DOHH2 (cell line): ENCODE measurements at regions not wholly inside any gene's neighbourhood (a gene's known extent, or its start where the extent isn't known, plus 50 kb on each side); places are given as distances from the start of the nearest gene placed in this dataset.

ENCODE experiments used
- H3F3A ChIP-seq: fragments of 200-600 bp; sonication (generic), shearing (Covaris generic); 2 replicates; pipeline ENCODE4 v1.6.0; 2016; ENCODE audit warnings: antibody characterized with exemption, mild to moderate bottlenecking; ENCODE audit not compliant: control insufficient read depth, insufficient read depth
- H3K27ac ChIP-seq: fragments of 200-600 bp; sonication (generic); 2 replicates; pipeline ENCODE4 v1.5.1; 2014; ENCODE audit warnings: low read depth, mild to moderate bottlenecking, low read length, moderate library complexity
- H3K27me3 ChIP-seq: fragments of 200-600 bp; sonication (generic); 2 replicates; pipeline ENCODE4 v1.6.1; 2014; ENCODE audit warnings: mild to moderate bottlenecking, low read length, mixed read lengths; ENCODE audit not compliant: control insufficient read depth
- H3K36me3 ChIP-seq: fragments of 200-600 bp; sonication (generic); 2 replicates; pipeline ENCODE4 v1.6.1; 2014; ENCODE audit warnings: mild to moderate bottlenecking, low read length, moderate library complexity, mixed read lengths; ENCODE audit not compliant: control insufficient read depth
- H3K4me1 ChIP-seq: fragments of 200-600 bp; sonication (generic); 2 replicates; pipeline ENCODE4 v1.6.1; 2014; ENCODE audit warnings: mild to moderate bottlenecking, low read length, mixed read lengths; ENCODE audit not compliant: control insufficient read depth
- H3K4me2 ChIP-seq: fragments of 200-600 bp; sonication (generic); 2 replicates; pipeline ENCODE4 v1.6.0; 2014; ENCODE audit warnings: mild to moderate bottlenecking, low read length, moderate library complexity
- H3K4me3 ChIP-seq: fragments of 200-600 bp; sonication (generic); 2 replicates; pipeline ENCODE4 v1.5.1; 2014; ENCODE audit warnings: mild to moderate bottlenecking, low read length, mixed read lengths
- H3K79me2 ChIP-seq: fragments of 200-600 bp; sonication (generic); 2 replicates; pipeline ENCODE4 v1.6.1; 2014; ENCODE audit warnings: mild to moderate bottlenecking, low read length, mixed read lengths; ENCODE audit not compliant: control insufficient read depth
- H3K9me2 ChIP-seq: fragments of 200-600 bp; sonication (generic); replicated peaks from 2 replicates; pipeline ENCODE4 v1.6.1; 2014; ENCODE audit warnings: mild to moderate bottlenecking, low read length, mixed read lengths; ENCODE audit not compliant: control insufficient read depth
- H3K9me3 ChIP-seq: fragments of 200-600 bp; sonication (generic); 2 replicates; pipeline ENCODE4 v1.6.1; 2014; ENCODE audit warnings: antibody characterized with exemption, low read length, mixed read lengths; ENCODE audit not compliant: control insufficient read depth, insufficient read depth
- H4K20me1 ChIP-seq: fragments of 200-600 bp; sonication (generic); 2 replicates; pipeline ENCODE4 v1.6.0; 2014; ENCODE audit warnings: low read depth, mild to moderate bottlenecking, antibody characterized with exemption, low read length, moderate library complexity; ENCODE audit not compliant: control insufficient read depth, insufficient read depth
- EZH2phosphoT487 ChIP-seq: fragments of 200-600 bp; sonication (generic); IDR thresholded peaks from 2 replicates; pipeline ENCODE4 v1.6.1; 2017; ENCODE audit warnings: borderline replicate concordance, mild to moderate bottlenecking, antibody characterized with exemption, low read length, moderate library complexity, mixed read lengths
- TF ChIP-seq, protein P1 (sequence below): fragments of 200-600 bp; sonication (generic); IDR thresholded peaks from one replicate; pipeline ENCODE4 v1.5.1; 2014; ENCODE audit warnings: antibody characterized with exemption, mild to moderate bottlenecking, low read depth, low read length; ENCODE audit not compliant: poor library complexity, severe bottlenecking

- peaks cover 8% of the 10 kb centered on the region; the same call in 1 of the 2 replicates for H3K4me1 ChIP-seq
- TF ChIP-seq, protein P1, sequence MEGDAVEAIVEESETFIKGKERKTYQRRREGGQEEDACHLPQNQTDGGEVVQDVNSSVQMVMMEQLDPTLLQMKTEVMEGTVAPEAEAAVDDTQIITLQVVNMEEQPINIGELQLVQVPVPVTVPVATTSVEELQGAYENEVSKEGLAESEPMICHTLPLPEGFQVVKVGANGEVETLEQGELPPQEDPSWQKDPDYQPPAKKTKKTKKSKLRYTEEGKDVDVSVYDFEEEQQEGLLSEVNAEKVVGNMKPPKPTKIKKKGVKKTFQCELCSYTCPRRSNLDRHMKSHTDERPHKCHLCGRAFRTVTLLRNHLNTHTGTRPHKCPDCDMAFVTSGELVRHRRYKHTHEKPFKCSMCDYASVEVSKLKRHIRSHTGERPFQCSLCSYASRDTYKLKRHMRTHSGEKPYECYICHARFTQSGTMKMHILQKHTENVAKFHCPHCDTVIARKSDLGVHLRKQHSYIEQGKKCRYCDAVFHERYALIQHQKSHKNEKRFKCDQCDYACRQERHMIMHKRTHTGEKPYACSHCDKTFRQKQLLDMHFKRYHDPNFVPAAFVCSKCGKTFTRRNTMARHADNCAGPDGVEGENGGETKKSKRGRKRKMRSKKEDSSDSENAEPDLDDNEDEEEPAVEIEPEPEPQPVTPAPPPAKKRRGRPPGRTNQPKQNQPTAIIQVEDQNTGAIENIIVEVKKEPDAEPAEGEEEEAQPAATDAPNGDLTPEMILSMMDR, result no peak
- no peak for TF ChIP-seq EZH2phosphoT487
- H3K4me2 ChIP-seq, result no peak overlapping the region
- H3K36me3 ChIP-seq, result no peaks in the 10 kb centered on the region
- no peaks in the 10 kb centered on the region for H3F3A ChIP-seq
- H3K27ac ChIP-seq, result no peak overlapping the region
- H3K4me3 ChIP-seq, result no peak overlapping the region
- H4K20me1 ChIP-seq, result no peaks in the 10 kb centered on the region
- H3K79me2 ChIP-seq, result no peaks in the 10 kb centered on the region
- peaks cover 4% of the 10 kb centered on the region for H3K27me3 ChIP-seq
- no peaks in the 10 kb centered on the region for H3K9me2 ChIP-seq
- no peaks in the 10 kb centered on the region for H3K9me3 ChIP-seq
Measured at GRCh38 chr3:10601151-10601856, 95.9 kb upstream of the ATP2B2 start.

DNA sequence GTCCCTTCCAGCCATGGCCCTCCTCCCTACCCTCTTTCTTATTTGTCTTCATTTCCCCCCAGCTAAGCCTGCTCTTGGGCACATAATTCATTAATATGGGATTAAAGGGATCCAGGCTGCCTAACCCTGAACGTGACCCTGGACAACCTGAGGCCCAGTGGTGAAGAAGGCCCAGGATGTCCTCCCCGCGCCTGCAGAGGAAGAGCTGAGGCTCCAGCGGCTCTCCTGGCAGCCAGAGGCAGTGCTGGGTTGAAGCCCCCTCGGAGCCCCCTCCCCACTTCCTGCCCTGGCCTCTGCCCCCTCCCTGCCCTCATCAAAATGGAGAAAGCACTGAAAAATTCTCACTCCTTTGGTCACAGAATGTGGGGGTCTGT is 96.5 kb upstream of the ATP2B2 start:
- Histone ChIP-seq H3K36me3 (no peaks in the 10 kb centered on the region), H3K9me2 (no peaks in the 10 kb centered on the region), H4K20me1 (no peaks in the 10 kb centered on the region), H3K27ac (no peak overlapping the region), H3K79me2 (no peaks in the 10 kb centered on the region), H3K9me3 (no peaks in the 10 kb centered on the region), H3K27me3 (peaks cover 4% of the 10 kb centered on the region), H3F3A (no peaks in the 10 kb centered on the region), H3K4me1 (peaks cover 8% of the 10 kb centered on the region; the same call in 1 of the 2 replicates), H3K4me2 (no peak overlapping the region), H3K4me3 (no peak overlapping the region)
- TF ChIP-seq, protein P1, result no peak
- TF ChIP-seq EZH2phosphoT487, result no peak

DNA sequence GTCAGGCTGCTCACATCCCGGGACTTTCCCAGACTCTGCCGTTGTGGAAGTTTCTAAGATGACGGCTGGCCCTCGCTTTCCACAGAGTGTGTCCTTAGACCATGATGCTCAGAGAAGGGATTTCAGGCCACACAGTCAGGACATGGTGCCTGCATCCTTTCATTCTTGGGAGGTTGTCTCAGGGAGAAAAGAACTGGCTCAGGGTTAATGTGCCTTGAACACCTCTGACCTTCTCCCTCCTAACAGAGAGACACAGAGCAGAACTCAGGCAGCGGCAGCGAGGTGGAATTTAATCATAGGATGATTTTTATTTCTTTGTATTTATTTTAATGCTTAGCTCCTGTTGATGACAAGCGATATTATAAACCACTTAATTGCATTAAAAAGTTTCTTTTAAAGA is 96.9 kb upstream of the ATP2B2 start:
- H3K4me3 ChIP-seq, result no peak overlapping the region
- no peak overlapping the region for H3K4me2 ChIP-seq
- H3K9me3 ChIP-seq, result no peaks in the 10 kb centered on the region
- H3K9me2 ChIP-seq, result no peaks in the 10 kb centered on the region
- H3F3A ChIP-seq, result no peaks in the 10 kb centered on the region
- no peaks in the 10 kb centered on the region for H3K36me3 ChIP-seq
- H4K20me1 ChIP-seq, result no peaks in the 10 kb centered on the region
- H3K79me2 ChIP-seq, result no peaks in the 10 kb centered on the region
- no peak overlapping the region for H3K27ac ChIP-seq
- H3K4me1 ChIP-seq, result peaks cover 8% of the 10 kb centered on the region; the same call in 1 of the 2 replicates
- H3K27me3 ChIP-seq, result peaks cover 4% of the 10 kb centered on the region
- no peak for TF ChIP-seq EZH2phosphoT487
- TF ChIP-seq, protein P1, result no peak
